Muscle layer of colon (tissue), 2 donors: ENCODE measurements at regions not wholly inside any gene's neighbourhood (a gene's known extent, or its start where the extent isn't known, plus 50 kb on each side); places are given as distances from the start of the nearest gene placed in this dataset.

Experiments used
- H3K27ac ChIP-seq: one replicate; pipeline ENCODE4 v1.7.0; 2013; ENCODE audit warnings: low read depth, mild to moderate bottlenecking, low read length, moderate library complexity
- H3K27me3 ChIP-seq, 2 donors: one replicate each; pipeline ENCODE4 v1.7.0; 2013; ENCODE audit warnings: low read length in 2 of 2, mild to moderate bottlenecking in 2 of 2; ENCODE audit not compliant: insufficient read depth in 2 of 2, control insufficient read depth in 1 of 2
- H3K36me3 ChIP-seq: one replicate; pipeline ENCODE4 v1.7.0; 2013; ENCODE audit warnings: mild to moderate bottlenecking, low read length; ENCODE audit not compliant: insufficient read depth
- H3K4me1 ChIP-seq: one replicate; pipeline ENCODE4 v1.7.0; 2013; ENCODE audit warnings: mild to moderate bottlenecking, low read length; ENCODE audit not compliant: insufficient read depth
- H3K4me3 ChIP-seq, 2 donors: one replicate each; pipeline ENCODE4 v1.7.0; 2013; ENCODE audit warnings: low read length in 2 of 2, low read depth in 1 of 2, mild to moderate bottlenecking in 1 of 2, moderate library complexity in 1 of 2
- H3K9ac ChIP-seq: one replicate; pipeline ENCODE4 v1.7.0; 2013; ENCODE audit warnings: low read length
- H3K9me3 ChIP-seq: one replicate; pipeline ENCODE4 v1.7.0; 2013; ENCODE audit warnings: mild to moderate bottlenecking, low read length
- donor health status: abdominal sarcoma.
- donor health status: Adenocarcinoma of cecum.

DNA sequence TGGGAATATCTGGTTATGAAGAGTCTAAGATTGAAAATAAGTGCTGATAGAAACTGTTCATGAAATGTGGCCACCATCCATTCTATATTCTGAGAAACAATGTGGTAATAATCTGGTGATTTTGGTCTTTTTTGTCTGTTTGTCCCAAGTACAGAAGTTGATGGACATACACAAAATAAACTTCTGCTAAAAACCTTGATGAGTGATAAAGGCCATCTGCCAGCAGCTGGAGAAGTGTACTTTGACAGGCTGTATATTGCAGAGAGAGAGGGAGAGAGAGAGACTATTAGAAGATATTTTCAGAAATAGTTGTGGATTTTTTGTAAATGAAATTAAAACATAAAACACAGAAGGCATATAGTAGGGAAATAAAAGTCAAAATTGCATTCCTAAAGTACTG lies 96.9 kb upstream of the NABP1 start:
- Histone ChIP-seq H3K36me3 (no peaks in the 10 kb centered on the region), H3K9ac (no peak overlapping the region), H3K9me3 (no peaks in the 10 kb centered on the region), H3K27me3 (no peaks in the 10 kb centered on the region), H3K27ac (no peak overlapping the region), H3K4me3 (no peak overlapping the region), H3K4me1 (no peaks in the 10 kb centered on the region)

GRCh38 chr2:191582355-191582754 lies 95.6 kb upstream of the NABP1 start:
- H3K9ac ChIP-seq: no peak overlapping the region
- H3K27ac ChIP-seq: no peak overlapping the region
- H3K27me3 ChIP-seq: no peaks in the 10 kb centered on the region
- H3K4me1 ChIP-seq: no peaks in the 10 kb centered on the region
- no peaks in the 10 kb centered on the region for H3K9me3 ChIP-seq
- no peaks in the 10 kb centered on the region for H3K36me3 ChIP-seq
- no peak overlapping the region for H3K4me3 ChIP-seq

DNA sequence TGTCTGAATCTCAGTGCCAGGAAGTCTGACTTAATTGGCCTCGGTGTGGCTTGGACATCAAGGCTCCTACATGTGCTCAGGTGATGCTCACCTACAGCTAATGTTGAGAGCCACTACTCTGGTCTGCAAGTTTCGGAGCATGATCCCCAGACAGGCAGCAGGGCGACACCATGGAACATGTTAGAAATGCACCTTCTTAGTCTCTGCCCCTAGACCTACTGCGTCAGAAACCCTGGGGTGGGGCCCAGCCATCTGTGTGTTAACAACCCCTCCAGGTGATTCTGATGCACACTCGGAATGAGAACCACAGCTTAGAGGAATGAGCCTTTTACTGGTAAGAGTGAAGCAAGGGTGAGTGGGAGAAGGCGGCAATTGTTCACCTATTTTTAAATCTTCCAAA lies 86.9 kb upstream of the NABP1 start:
- H3K36me3 ChIP-seq: no peaks in the 10 kb centered on the region
- H3K27ac ChIP-seq: no peak overlapping the region
- H3K9ac ChIP-seq: no peak overlapping the region
- H3K4me3 ChIP-seq: no peak overlapping the region
- H3K27me3 ChIP-seq: no peaks in the 10 kb centered on the region
- H3K9me3 ChIP-seq: no peaks in the 10 kb centered on the region
- H3K4me1 ChIP-seq: no peaks in the 10 kb centered on the region

DNA sequence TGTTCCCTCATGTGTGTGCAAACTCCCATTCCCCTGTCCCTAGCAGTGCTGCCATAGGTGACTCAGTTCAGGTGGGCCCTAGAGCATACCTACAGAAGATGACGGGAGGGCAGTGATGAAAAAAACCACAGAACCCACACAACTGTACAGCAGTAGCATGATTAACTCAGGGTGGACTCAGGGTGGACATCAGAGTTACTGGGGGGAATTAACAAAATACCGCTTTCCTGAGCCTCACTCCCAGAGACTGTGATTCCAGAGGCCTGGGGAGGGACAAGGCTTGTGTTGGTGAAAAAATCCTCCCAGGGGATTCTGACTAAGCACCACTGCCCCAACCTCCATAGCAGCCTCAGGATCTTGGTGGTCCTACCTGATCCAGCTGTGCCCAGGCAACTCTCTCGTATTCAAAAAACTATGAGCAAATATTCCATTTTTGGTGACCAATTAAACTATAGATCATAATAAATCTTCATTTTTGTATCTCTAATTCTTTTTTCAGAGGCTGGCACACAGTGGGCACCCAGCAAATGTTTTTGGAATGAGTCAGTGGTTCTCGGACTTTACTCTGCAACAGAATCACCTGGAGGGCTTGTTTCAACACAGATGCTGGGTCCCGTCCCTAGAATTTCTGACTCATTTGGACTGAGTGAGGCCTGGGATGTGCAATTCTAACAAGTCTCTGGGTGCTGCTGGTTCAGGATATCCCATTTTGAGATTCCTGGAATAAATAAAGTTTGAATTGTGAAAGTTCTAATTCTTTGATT lies 84.1 kb upstream of the NABP1 start:
- no peaks in the 10 kb centered on the region for H3K9me3 ChIP-seq
- H3K4me3 ChIP-seq: no peak overlapping the region
- no peaks in the 10 kb centered on the region for H3K36me3 ChIP-seq
- no peak overlapping the region for H3K27ac ChIP-seq
- H3K27me3 ChIP-seq: no peaks in the 10 kb centered on the region
- H3K4me1 ChIP-seq: no peaks in the 10 kb centered on the region
- no peak overlapping the region for H3K9ac ChIP-seq

DNA sequence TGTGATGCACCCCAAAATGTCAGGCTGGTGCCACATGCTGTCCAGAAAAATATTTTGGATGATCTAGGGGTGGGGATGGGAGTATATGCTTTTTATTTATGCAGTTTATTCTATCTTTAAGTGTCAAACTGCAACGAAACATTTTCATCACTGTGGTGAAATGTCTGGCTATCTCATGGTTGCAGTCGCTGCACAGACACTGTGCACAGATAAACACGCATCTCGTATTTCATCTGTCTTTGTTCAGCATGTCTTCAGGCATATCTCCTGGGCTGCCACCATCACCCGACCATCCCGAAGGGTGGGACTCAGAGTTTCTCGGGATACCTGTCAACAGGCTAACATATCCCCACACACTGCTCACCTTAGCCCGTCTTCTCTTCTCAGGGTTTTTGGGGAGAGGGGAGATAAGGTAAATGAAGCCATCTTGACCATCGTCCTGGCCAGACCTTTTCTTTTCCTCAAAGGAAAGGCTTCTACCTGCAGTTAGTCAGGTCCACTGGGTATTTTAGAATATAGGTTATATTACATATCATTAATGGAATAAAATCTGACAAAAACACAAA lies 80.7 kb upstream of the NABP1 start:
- no peak overlapping the region for H3K27ac ChIP-seq
- H3K4me3 ChIP-seq: no peak overlapping the region
- H3K27me3 ChIP-seq: no peaks in the 10 kb centered on the region
- no peak overlapping the region for H3K9ac ChIP-seq
- H3K36me3 ChIP-seq: no peaks in the 10 kb centered on the region
- no peaks in the 10 kb centered on the region for H3K4me1 ChIP-seq
- H3K9me3 ChIP-seq: no peaks in the 10 kb centered on the region

GRCh38 chr2:191598296-191598695 lies 79.6 kb upstream of the NABP1 start:
- Histone ChIP-seq H3K4me1 (no peaks in the 10 kb centered on the region), H3K9ac (no peak overlapping the region), H3K27ac (no peak overlapping the region), H3K4me3 (no peak overlapping the region), H3K36me3 (no peaks in the 10 kb centered on the region), H3K27me3 (no peaks in the 10 kb centered on the region), H3K9me3 (no peaks in the 10 kb centered on the region)

- Histone ChIP-seq H3K4me1 (no peaks in the 10 kb centered on the region), H3K36me3 (no peaks in the 10 kb centered on the region), H3K27me3 (no peaks in the 10 kb centered on the region), H3K9me3 (no peaks in the 10 kb centered on the region), H3K27ac (no peak overlapping the region), H3K4me3 (no peak overlapping the region), H3K9ac (no peak overlapping the region)
These were observed 76.9 kb upstream of the NABP1 start for GRCh38 chr2:191601060-191601459.

DNA sequence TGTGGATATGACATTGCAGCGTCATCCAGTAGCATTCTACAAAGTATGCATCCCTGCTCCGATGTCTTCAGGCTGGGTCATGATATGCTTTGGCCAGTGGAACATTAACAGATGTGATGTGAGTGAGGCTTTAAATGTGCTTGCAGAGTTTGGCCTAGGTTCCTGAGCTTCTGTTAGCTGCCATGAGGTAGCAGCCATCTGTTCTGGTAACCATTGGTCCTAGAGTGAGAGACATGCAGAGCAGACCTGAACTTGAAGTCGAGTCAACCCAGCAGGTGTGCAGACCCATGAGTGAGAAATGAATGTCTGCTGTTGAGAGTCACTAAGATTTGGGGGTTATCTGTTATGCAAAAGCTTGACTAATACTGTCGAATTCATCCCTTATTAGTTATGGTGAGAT lies 73.8 kb upstream of the NABP1 start:
- no peaks in the 10 kb centered on the region for H3K4me1 ChIP-seq
- H3K27ac ChIP-seq: no peak overlapping the region
- H3K9me3 ChIP-seq: no peaks in the 10 kb centered on the region
- H3K36me3 ChIP-seq: no peaks in the 10 kb centered on the region
- H3K4me3 ChIP-seq: no peak overlapping the region
- no peak overlapping the region for H3K9ac ChIP-seq
- no peaks in the 10 kb centered on the region for H3K27me3 ChIP-seq

- H3K27me3 ChIP-seq: no peaks in the 10 kb centered on the region
- no peak overlapping the region for H3K4me3 ChIP-seq
- no peaks in the 10 kb centered on the region for H3K36me3 ChIP-seq
- H3K4me1 ChIP-seq: no peaks in the 10 kb centered on the region
- H3K27ac ChIP-seq: no peak overlapping the region
- no peaks in the 10 kb centered on the region for H3K9me3 ChIP-seq
- H3K9ac ChIP-seq: no peak overlapping the region
These were observed 70.8 kb upstream of the NABP1 start for GRCh38 chr2:191607096-191607495.

DNA sequence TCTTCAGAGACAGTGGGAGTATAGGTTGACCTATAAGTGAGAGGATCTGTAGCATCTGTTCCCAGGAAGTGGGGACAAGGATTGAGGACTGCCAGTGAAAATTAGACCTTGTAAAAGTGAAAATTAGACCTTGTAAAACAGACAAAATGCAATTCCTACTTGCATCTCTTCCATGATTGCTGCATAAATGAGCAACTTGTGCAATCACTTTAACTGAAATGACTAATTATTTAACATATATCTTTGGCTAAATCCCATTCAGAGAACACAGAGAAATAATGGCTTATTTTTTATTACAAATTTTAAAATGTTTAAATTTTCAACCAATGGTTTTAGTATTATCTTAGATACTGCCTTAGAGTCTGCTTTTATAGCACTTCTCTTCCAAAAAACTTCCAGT lies 67.2 kb upstream of the NABP1 start:
- no peak overlapping the region for H3K27ac ChIP-seq
- H3K27me3 ChIP-seq: no peaks in the 10 kb centered on the region
- H3K9ac ChIP-seq: no peak overlapping the region
- H3K4me3 ChIP-seq: no peak overlapping the region
- no peaks in the 10 kb centered on the region for H3K9me3 ChIP-seq
- H3K4me1 ChIP-seq: no peaks in the 10 kb centered on the region
- H3K36me3 ChIP-seq: no peaks in the 10 kb centered on the region

GRCh38 chr2:191611614-191612013 lies 66.3 kb upstream of the NABP1 start:
- no peak overlapping the region for H3K27ac ChIP-seq
- H3K4me1 ChIP-seq: no peaks in the 10 kb centered on the region
- H3K4me3 ChIP-seq: no peak overlapping the region

DNA sequence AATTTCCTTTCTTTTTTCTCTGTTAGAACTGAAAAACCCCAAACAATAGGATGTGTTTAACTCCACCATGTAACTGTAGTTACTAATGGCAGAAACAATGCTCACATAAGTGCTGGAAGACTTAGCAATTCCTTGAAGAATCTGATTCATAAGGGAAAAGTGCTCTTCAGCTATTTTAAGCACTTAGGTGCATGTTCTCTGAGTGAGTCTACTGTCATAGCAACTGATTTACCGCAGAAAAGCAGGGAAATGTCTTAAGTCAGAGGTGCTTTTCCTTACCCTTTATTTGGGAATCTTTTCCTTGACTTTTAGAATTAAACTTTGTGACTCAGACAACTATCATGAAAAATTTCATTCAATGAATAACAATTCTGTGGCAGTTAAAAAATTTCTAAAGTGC lies 65.4 kb upstream of the NABP1 start:
- Histone ChIP-seq H3K36me3 (no peaks in the 10 kb centered on the region), H3K4me1 (no peaks in the 10 kb centered on the region), H3K4me3 (no peak overlapping the region), H3K9ac (no peak overlapping the region), H3K27me3 (no peaks in the 10 kb centered on the region), H3K27ac (no peak overlapping the region), H3K9me3 (no peaks in the 10 kb centered on the region)

More at GRCh38 chr2:191611614-191612013, 66.3 kb upstream of the NABP1 start:
- H3K36me3 ChIP-seq: no peaks in the 10 kb centered on the region
- H3K9ac ChIP-seq: no peak overlapping the region
- no peaks in the 10 kb centered on the region for H3K9me3 ChIP-seq
- H3K27me3 ChIP-seq: no peaks in the 10 kb centered on the region
